ENCODE measurements at regions not wholly inside any gene's neighbourhood (a gene's known extent, or its start where the extent isn't known, plus 50 kb on each side); places are given as distances from the start of the nearest gene placed in this dataset.

GRCh38 chr20:40159276-40159675, 529.8 kb downstream of the MAFB start:
- no peak overlapping the region for H3K4me3 ChIP-seq (ENCODE audit: insufficient read depth, low read length, poor library complexity, severe bottlenecking)
- no peaks in the 10 kb centered on the region for H4K20me1 ChIP-seq (ENCODE audit: low read depth, low read length)
- H3K79me2 ChIP-seq (ENCODE audit: insufficient read depth, low read length) = no peaks in the 10 kb centered on the region
- H3K27me3 ChIP-seq (ENCODE audit: low read length) = no peaks in the 10 kb centered on the region
- H3K27ac ChIP-seq (ENCODE audit: low read depth, low read length) = no peak overlapping the region
- H3K9me3 ChIP-seq (ENCODE audit: insufficient read depth, low read length) = no peaks in the 10 kb centered on the region
- no peaks in the 10 kb centered on the region for H3K9me2 ChIP-seq (replicated peaks; ENCODE audit: insufficient read depth, low read length)
- H3K36me3 ChIP-seq (ENCODE audit: low read length) = no peaks in the 10 kb centered on the region
- TF ChIP-seq, protein P1, sequence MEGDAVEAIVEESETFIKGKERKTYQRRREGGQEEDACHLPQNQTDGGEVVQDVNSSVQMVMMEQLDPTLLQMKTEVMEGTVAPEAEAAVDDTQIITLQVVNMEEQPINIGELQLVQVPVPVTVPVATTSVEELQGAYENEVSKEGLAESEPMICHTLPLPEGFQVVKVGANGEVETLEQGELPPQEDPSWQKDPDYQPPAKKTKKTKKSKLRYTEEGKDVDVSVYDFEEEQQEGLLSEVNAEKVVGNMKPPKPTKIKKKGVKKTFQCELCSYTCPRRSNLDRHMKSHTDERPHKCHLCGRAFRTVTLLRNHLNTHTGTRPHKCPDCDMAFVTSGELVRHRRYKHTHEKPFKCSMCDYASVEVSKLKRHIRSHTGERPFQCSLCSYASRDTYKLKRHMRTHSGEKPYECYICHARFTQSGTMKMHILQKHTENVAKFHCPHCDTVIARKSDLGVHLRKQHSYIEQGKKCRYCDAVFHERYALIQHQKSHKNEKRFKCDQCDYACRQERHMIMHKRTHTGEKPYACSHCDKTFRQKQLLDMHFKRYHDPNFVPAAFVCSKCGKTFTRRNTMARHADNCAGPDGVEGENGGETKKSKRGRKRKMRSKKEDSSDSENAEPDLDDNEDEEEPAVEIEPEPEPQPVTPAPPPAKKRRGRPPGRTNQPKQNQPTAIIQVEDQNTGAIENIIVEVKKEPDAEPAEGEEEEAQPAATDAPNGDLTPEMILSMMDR (IDR thresholded peaks at IDR 0.05; ENCODE audit: insufficient read depth, low read length, poor library complexity, severe bottlenecking) = no peak
- no peak overlapping the region for H3K9ac ChIP-seq (ENCODE audit: low read length)
- no peak overlapping the region for H3K4me2 ChIP-seq (ENCODE audit: low read depth, low read length, poor library complexity, severe bottlenecking)
- H2AFZ ChIP-seq (ENCODE audit: low read depth, low read length, severe bottlenecking) = no peak overlapping the region
- no peaks in the 10 kb centered on the region for H3F3A ChIP-seq (ENCODE audit: insufficient read depth)

- Histone ChIP-seq H3K4me2 (ENCODE audit: low read depth, low read length, poor library complexity, severe bottlenecking) (no peak overlapping the region), H2AFZ (ENCODE audit: low read depth, low read length, severe bottlenecking) (no peak overlapping the region), H3K9ac (ENCODE audit: low read length) (no peak overlapping the region), H4K20me1 (ENCODE audit: low read depth, low read length) (no peaks in the 10 kb centered on the region), H3K4me3 (ENCODE audit: insufficient read depth, low read length, poor library complexity, severe bottlenecking) (no peak overlapping the region), H3K79me2 (ENCODE audit: insufficient read depth, low read length) (no peaks in the 10 kb centered on the region), H3K27me3 (ENCODE audit: low read length) (no peaks in the 10 kb centered on the region), H3K9me3 (ENCODE audit: insufficient read depth, low read length) (no peaks in the 10 kb centered on the region), H3K9me2 (replicated peaks; ENCODE audit: insufficient read depth, low read length) (no peaks in the 10 kb centered on the region), H3K27ac (ENCODE audit: low read depth, low read length) (no peak overlapping the region), H3K36me3 (ENCODE audit: low read length) (no peaks in the 10 kb centered on the region), H3F3A (ENCODE audit: insufficient read depth) (no peaks in the 10 kb centered on the region)
- no peak for TF ChIP-seq EZH2phosphoT487 (conservative IDR thresholded peaks at IDR 0.05; ENCODE audit: low read length)
- TF ChIP-seq, protein P1 (IDR thresholded peaks at IDR 0.05; ENCODE audit: insufficient read depth, low read length, poor library complexity, severe bottlenecking) = no peak
These were observed 532.3 kb downstream of the MAFB start for GRCh38 chr20:40156600-40157317.

DNA sequence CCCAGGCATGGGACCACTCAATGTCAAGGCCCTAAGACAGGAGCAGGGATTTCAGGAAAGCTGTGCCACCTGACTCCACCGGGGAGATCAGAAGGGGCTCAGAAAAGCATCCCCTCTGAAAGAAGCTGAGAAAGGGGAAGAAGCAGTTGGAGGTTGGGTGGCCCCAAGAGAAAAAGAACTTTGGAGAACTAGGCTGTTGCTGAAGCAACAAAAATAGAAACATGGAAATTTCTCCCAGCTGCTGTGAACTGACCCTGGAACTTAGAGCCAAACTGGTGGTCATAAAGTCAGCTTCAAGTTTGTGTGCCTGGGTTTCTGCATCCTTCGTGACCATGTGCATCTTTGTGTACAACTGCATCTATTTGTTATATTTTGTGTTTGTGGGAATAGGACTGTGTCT, 534.5 kb downstream of the MAFB start:
- TF ChIP-seq EZH2phosphoT487 (conservative IDR thresholded peaks at IDR 0.05; ENCODE audit: low read length) = no peak
- TF ChIP-seq, protein P1 (IDR thresholded peaks at IDR 0.05; ENCODE audit: insufficient read depth, low read length, poor library complexity, severe bottlenecking) = no peak
- Histone ChIP-seq H3K9ac (ENCODE audit: low read length) (no peak overlapping the region), H3K79me2 (ENCODE audit: insufficient read depth, low read length) (no peaks in the 10 kb centered on the region), H3K27ac (ENCODE audit: low read depth, low read length) (no peak overlapping the region), H3K36me3 (ENCODE audit: low read length) (no peaks in the 10 kb centered on the region), H4K20me1 (ENCODE audit: low read depth, low read length) (no peaks in the 10 kb centered on the region), H3K4me2 (ENCODE audit: low read depth, low read length, poor library complexity, severe bottlenecking) (no peak overlapping the region), H3K4me3 (ENCODE audit: insufficient read depth, low read length, poor library complexity, severe bottlenecking) (no peak overlapping the region), H3K9me2 (replicated peaks; ENCODE audit: insufficient read depth, low read length) (no peaks in the 10 kb centered on the region), H2AFZ (ENCODE audit: low read depth, low read length, severe bottlenecking) (no peak overlapping the region), H3K27me3 (ENCODE audit: low read length) (no peaks in the 10 kb centered on the region), H3F3A (ENCODE audit: insufficient read depth) (no peaks in the 10 kb centered on the region), H3K9me3 (ENCODE audit: insufficient read depth, low read length) (no peaks in the 10 kb centered on the region)

All from SU-DHL-6 (cell line).